HPDE6-E6E7 (cell line): ENCODE measurements at regions not wholly inside any gene's neighbourhood (a gene's known extent, or its start where the extent isn't known, plus 50 kb on each side); places are given as distances from the start of the nearest gene placed in this dataset.
"Not testable (repeated sequence)": the region's sequence is repeated elsewhere in the genome, so short reads cannot be mapped to it uniquely, and the experiment has no call there.

Experiments used
- DNase-seq: peaks from one replicate; pipeline ENCODE4 v3.0.0; 2011; ENCODE audit warnings: missing footprints; ENCODE audit errors: extremely low spot score

GRCh38 chr16:29200135-29200601, 206.3 kb downstream of the NPIPB11 start:
- not testable (repeated sequence) for DNase-seq

- DNase-seq, result not testable (repeated sequence)
These were observed 206.9 kb downstream of the NPIPB11 start for GRCh38 chr16:29199626-29200025.

DNA sequence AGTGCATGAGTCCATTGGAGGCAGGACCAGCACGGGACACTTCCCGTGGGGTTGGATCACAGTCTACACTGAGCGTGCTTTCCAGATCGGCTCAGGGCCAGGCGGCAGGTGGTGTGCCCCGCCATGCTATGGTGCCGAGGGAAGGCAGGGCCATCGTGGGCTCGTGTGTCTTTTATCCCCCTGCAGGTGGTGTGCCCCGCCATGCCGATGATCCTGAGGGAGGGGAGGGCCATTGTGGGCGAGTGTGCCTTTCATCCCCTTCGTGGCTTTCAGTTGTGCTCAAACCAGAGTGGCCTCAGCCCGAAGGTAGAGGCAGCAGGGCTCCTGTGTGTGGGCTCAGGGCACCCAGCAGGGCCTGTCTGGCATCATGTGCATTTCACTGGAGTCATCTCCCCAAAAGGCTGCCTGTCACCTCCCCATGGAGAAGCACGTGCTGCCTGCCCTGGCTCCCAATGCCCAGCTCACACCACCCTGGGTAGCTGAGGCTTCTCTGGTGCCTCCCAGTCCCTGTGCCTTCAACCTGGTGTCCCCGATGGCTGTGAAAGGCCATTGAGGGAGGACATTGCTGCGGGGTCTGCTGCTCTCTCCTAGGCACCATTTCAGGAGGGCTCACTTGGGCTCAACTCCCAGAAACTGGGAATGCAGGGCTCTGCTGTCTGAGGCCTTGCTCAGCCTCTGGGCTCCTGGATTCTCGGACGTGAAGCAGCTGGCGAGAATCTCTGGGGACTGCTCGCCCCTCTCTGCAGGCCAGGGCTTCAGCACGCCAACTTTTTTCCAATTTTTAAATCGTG, 207.6 kb downstream of the NPIPB11 start:
- DNase-seq, result no peak

DNA sequence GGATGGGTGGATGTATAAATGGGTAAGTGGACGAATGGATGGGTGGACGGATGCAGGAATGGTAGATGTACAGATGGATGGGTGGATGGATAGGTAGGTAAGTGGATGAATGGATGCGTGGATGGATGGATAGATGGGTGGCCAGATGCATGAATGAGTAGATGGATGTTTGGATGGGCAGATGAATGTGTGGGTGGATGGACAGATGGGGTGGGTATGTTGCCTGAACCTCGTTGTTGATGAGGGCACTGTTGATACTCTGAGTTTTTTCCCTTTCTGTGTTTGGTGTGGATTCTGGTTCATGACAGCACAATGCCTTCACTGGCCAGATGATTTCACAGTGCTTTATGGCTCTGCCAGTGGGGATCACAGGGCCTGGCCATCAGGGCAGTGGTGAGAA, 208.3 kb downstream of the NPIPB11 start:
- no peak for DNase-seq

GRCh38 chr16:29197494-29198100, 208.9 kb downstream of the NPIPB11 start:
- DNase-seq, result not testable (repeated sequence)

- not testable (repeated sequence) for DNase-seq
These were observed 209.8 kb downstream of the NPIPB11 start for GRCh38 chr16:29196746-29197145.

DNA sequence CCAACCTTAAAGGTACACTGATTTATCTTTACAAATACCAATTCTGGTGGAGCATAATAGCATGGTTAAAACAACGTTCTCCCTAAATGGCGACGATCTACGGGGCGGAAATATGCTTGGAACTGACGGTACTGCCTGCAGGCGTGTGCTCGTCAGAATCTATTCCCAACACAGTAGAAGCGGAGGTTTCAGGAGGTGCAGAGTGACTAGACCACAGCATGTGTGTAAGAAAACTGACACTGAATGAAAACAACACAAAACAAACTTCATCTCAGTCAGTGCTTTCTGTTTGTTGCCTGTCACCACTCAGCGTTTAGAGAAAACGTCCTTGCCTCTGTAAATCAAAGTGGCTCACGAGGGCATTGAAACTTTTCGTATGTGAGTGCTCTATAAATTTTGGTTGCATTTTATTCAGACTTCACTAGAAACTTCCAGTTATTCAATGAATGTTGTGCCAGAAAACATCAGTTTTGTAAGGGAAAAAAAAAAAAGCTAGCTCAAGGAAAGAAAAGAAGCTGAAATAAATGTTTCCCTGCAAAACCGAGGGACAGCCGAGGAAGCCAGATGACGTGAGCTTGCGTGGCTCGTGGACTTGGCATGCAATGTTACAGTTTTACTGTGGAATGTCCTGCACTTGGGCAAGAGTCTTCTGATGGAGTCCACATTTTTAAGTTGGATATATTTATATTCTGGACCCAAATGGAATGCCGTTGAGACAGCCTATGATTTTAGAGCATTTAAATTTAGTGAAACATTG, 210.4 kb downstream of the LAT start:
- not testable (repeated sequence) for DNase-seq

DNA sequence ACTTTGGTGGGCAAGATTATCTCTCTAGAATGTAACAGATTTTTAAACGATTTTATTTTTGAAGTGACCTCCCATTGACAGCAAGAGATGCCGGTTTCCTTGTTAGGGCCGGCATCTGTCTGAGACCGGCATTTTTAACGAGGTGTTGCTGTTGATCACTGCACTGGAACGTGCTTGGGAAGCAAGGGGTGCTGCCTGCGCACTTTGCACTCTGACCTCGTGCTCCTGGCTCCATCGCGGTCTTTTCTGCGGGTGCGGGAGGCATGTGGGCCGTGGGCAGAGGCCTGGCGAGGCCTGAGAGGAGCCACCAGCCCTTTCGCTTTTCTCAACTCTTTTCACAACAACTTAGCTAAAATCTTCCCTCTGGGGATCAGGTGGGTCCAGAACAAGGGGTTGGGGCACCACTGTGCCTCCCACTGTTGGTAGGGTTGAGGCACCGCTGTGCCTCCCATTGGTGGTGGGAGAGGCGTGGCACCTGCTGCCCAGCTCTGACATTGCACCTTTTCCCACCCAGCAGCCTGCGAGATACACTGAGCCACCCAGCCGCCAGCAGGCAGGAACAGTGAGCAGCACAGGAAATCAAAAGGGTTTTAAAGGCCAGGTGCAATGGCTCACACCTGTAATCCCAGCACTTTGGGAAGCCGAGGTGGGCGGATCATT, 209.5 kb downstream of the LAT start:
- DNase-seq, result not testable (repeated sequence)

DNA sequence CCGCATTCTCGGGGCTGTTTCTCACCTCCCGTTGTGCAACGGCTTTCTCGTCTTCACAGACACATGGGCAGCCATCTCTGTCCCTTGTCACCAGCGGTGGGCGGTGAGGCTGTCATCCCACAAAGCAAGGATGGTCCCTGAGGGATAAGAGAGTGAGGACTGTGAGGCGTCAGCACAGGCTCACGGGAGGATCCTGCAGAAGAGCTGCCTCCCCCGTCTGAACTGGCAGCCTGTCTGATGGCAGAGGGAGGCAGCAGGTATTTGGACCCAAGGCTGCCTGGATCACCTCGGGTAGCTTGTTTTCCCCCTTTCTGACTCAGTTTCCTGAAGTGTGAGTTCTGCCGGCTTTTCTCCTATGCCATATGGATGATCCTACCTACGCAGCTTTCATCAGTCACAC, 208.8 kb downstream of the LAT start:
- not testable (repeated sequence) for DNase-seq

DNA sequence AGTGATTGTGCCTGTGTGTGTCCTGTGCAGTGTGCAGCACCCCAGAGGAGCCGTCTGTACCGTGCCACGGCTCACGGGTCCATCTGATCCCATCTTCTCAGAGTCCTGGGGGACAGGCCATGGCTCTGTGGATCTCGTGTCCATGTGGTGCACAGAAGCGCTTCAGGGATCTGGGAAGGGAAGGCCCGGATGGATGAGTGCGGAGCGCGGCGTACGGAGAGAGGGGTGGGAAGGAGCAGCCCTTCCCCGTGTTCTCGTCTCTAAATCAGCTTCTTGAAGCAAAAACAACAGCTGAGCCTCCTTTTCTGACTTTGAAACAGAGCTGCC, 208.4 kb downstream of the LAT start:
- DNase-seq, result not testable (repeated sequence)

- DNase-seq, result no peak
These were observed 207.7 kb downstream of the LAT start for GRCh38 chr16:29192329-29193247.

- DNase-seq, result not testable (repeated sequence)
These were observed 206.9 kb downstream of the LAT start for GRCh38 chr16:29191636-29192180.

DNA sequence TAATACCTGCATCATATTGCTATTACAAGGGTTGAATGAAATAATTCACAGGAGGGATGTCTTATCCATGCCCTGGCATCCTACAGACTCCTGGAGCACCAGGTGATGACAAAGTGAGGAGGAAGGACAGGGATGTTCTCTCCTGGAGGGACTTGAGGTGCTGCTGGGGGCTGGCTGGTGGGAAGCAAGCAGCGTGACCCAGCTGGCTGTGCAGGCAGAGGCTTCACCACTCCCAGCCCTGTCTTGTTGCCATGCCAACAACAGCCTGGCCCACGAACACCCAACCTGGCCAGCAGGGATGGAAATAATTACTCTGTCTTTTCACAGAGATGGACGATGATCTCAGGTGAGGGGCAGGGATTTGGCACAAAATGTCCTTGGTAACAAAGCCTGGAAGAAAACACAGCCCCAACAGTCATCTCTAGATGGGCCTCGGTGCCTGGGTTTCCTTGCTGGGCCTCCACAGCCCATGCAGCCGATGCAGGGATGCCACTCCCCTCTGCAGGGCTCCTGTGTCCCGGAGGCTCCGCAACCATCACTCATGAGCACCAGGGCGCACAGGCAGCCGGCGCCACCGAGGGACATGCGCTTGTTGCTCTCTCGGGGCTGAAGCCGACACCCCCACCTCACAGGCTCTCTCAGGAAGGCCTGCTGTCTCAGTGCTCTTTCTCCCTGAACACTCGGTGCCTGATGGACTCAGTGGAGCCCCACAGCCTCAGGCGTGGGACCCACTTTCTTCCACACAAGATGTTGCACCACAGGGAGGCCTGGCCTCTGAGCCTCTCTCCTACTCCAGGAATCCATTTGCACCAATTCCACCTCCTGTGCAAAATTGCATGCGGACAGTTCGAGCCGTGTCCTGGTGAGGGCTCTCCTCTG, 205.9 kb downstream of the LAT start:
- DNase-seq, result not testable (repeated sequence)

- DNase-seq, result not testable (repeated sequence)
These were observed 204.0 kb downstream of the LAT start for GRCh38 chr16:29188806-29189205.

- DNase-seq, result not testable (repeated sequence)
These were observed 201.7 kb downstream of the LAT start for GRCh38 chr16:29186306-29187220.

DNA sequence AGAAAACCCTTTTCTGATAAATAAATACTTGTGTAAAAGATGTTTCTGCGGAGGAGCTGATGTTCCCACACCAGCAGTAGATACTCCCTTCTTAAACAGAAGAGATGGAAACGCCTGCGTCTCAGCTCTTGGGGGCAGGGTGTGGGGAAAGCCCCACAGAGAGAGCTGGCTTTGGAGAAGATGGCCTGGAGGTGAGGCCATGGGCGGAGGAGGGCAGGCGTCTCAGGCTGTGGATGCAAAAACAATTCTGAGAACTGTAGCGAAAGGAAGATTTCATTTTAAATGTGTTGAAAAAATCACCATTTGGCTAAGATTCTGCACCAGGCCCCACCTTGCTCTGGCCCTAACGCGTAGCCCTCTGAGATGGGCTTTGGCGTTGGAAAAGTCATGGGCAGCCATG, 201.0 kb downstream of the LAT start:
- not testable (repeated sequence) for DNase-seq

DNA sequence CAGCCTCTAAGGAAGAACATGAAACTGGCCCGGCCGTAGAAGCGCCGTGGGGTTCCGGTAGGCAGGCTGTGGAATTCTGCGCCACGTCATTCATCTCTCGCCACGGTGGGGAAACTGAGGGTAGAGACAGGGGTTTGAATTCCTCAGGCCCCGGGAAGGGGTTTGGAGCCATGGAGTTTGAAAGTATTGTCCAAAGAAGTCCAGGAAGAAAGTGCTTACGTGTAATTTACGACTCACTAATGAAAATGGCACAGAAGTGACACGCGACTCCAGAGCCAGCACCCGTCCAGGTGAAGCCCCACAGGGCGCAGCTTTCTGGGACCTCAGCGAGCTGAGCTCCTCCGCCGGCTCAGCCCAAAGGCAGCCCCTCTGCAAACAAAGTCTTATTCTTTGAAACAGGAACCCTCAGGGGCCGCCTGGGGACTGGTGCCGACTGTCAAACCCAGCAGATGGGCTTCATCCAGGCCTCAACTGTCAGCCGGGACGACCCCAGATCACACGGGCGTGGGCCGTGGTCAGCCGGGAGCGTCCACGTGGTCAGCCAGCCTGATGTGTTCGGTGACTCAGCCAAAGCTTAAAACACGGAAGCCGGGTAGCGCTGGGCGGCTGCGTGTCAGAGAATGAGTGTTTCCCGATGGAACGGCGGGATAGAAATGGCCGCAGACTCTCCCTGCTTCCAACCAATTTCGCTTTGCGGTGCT, 200.0 kb downstream of the LAT start:
- DNase-seq, result not testable (repeated sequence)
